OCI-LY3 (cell line): ENCODE measurements at regions not wholly inside any gene's neighbourhood (a gene's known extent, or its start where the extent isn't known, plus 50 kb on each side); places are given as distances from the start of the nearest gene placed in this dataset.

Source experiments
- H2AFZ ChIP-seq: fragments of 200-600, 300-600 bp; shearing (Covaris generic); 2 replicates; pipeline ENCODE4 v1.6.0; 2014; ENCODE audit warnings: antibody characterized with exemption, low read depth, low read length
- H3K27ac ChIP-seq: fragments of 200-600, 300-600 bp; sonication (generic); 2 replicates; pipeline ENCODE4 v1.5.1; 2014; ENCODE audit warnings: mild to moderate bottlenecking, low read length, moderate library complexity, mixed read lengths
- H3K27me3 ChIP-seq: fragments of 200-600, 300-600 bp; sonication (generic); 2 replicates; pipeline ENCODE4 v1.6.1; 2014; ENCODE audit warnings: low read depth, low read length, mixed read lengths
- H3K36me3 ChIP-seq: fragments of 200-600, 300-600 bp; sonication (generic); replicated peaks from 2 replicates; pipeline ENCODE3; 2014; ENCODE audit warnings: low read depth, low read length, mixed read lengths
- H3K4me1 ChIP-seq: fragments of 300-600, 200-600 bp; sonication (generic); 2 replicates; pipeline ENCODE4 v1.6.1; 2014; ENCODE audit warnings: low read length, mixed read lengths
- H3K4me2 ChIP-seq: fragments of 200-600, 300-600 bp; sonication (generic); 2 replicates; pipeline ENCODE4 v1.6.1; 2014; ENCODE audit warnings: low read length, mixed read lengths
- H3K4me3 ChIP-seq: fragments of 300-600, 200-600 bp; sonication (generic); 2 replicates; pipeline ENCODE4 v1.5.1; 2014; ENCODE audit warnings: antibody characterized with exemption, mild to moderate bottlenecking, low read length, moderate library complexity
- H3K79me2 ChIP-seq: fragments of 300-600, 200-600 bp; shearing (Covaris generic); 2 replicates; pipeline ENCODE4 v1.6.1; 2014; ENCODE audit warnings: mild to moderate bottlenecking, low read length, mixed read lengths
- H3K9ac ChIP-seq: fragments of 300-600, 200-600 bp; shearing (Covaris generic); 2 replicates; pipeline ENCODE4 v1.6.0; 2014; ENCODE audit warnings: mild to moderate bottlenecking, low read length, moderate library complexity
- H3K9me3 ChIP-seq: fragments of 200-600, 300-600 bp; shearing (Covaris generic); 2 replicates; pipeline ENCODE4 v1.6.1; 2014; ENCODE audit warnings: low read length, mixed read lengths; ENCODE audit not compliant: insufficient read depth
- H4K20me1 ChIP-seq: fragments of 200-600, 300-600 bp; sonication (generic); 2 replicates; pipeline ENCODE4 v1.6.1; 2016; ENCODE audit warnings: low read length, mixed read lengths; ENCODE audit not compliant: insufficient read depth
- EZH2phosphoT487 ChIP-seq: fragments of 200-600 bp; shearing (Covaris generic); IDR thresholded peaks from 2 replicates; pipeline ENCODE4 v1.6.1; 2018; ENCODE audit warnings: antibody characterized with exemption, mixed run types, low read depth
- TF ChIP-seq, protein P1 (sequence below): fragments of 200-600, 300-600 bp; sonication (generic); IDR thresholded peaks from 2 replicates; pipeline ENCODE4 v1.5.1; 2014; ENCODE audit warnings: antibody characterized with exemption, low read length, low read depth

DNA sequence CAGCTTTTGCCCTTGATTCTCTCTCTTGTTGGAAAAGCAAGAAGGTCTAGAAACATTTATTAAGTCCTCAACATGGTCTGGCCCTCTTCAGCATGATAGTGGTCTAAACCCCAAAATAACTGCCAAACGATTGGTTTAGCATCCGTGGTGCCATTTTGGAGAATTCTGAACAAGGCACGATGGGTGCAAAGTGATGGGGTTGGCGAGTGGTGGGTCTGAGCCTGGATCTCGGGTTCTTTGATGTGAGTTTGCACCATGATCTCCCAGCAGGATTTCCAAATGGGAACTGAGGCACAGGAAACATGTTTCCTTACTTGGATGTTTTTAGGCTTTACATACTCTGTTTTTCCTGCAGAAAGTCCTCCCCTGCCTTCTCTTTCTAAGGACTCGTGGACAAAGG is 240.3 kb downstream of the MYCN start:
- 0 out of 2 replicates have a peak, but pooled peaks cover 10% of the 10 kb centered on the region for H3K27me3 ChIP-seq
- H3K9me3 ChIP-seq = no peaks in the 10 kb centered on the region
- H3K4me1 ChIP-seq = no peaks in the 10 kb centered on the region
- no peak overlapping the region for H2AFZ ChIP-seq
- H3K27ac ChIP-seq = no peak overlapping the region
- no peak overlapping the region for H3K4me3 ChIP-seq
- H3K4me2 ChIP-seq = no peak overlapping the region
- no peaks in the 10 kb centered on the region for H3K36me3 ChIP-seq
- no peaks in the 10 kb centered on the region for H3K79me2 ChIP-seq
- H3K9ac ChIP-seq = no peak overlapping the region
- no peaks in the 10 kb centered on the region for H4K20me1 ChIP-seq
- TF ChIP-seq, protein P1, sequence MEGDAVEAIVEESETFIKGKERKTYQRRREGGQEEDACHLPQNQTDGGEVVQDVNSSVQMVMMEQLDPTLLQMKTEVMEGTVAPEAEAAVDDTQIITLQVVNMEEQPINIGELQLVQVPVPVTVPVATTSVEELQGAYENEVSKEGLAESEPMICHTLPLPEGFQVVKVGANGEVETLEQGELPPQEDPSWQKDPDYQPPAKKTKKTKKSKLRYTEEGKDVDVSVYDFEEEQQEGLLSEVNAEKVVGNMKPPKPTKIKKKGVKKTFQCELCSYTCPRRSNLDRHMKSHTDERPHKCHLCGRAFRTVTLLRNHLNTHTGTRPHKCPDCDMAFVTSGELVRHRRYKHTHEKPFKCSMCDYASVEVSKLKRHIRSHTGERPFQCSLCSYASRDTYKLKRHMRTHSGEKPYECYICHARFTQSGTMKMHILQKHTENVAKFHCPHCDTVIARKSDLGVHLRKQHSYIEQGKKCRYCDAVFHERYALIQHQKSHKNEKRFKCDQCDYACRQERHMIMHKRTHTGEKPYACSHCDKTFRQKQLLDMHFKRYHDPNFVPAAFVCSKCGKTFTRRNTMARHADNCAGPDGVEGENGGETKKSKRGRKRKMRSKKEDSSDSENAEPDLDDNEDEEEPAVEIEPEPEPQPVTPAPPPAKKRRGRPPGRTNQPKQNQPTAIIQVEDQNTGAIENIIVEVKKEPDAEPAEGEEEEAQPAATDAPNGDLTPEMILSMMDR = no peak
- no peak for TF ChIP-seq EZH2phosphoT487

DNA sequence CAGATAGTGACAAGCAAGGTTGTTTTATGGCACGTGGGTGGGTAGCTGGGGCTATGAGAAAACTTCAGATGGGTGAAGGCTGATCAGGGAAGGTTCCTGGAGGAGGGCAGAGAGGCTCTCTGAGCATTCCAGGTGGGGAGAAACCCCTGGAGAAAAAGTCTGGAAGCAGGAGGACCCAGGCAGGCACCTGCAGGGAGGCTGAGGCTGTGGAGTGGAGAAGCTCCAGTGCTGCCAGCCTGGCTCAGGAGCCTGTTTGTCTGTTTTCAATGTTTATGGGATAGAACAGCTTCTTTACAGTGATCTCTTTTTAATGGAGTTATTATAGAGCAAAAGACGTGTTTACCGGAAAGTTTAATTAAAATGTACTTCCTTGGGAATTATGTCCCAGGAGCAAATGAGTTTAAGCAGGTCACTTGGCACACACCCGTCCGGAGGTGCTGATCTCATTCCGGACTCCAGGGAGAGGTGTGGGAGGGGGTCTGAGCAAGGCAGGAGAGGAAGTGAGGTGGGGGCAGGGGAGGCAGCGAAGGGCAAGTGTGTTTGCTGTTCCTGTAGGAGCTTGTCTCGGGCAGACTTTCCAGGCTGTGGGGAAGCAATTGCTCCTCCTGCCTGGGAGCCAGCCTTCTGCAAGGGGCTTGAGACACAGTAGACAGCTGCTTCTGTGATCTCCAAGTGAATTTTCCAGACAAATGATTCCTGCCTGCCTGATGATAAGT is 239.5 kb downstream of the MYCN start:
- no peak for TF ChIP-seq EZH2phosphoT487
- TF ChIP-seq, protein P1 = no peak
- no peaks in the 10 kb centered on the region for H3K4me1 ChIP-seq

DNA sequence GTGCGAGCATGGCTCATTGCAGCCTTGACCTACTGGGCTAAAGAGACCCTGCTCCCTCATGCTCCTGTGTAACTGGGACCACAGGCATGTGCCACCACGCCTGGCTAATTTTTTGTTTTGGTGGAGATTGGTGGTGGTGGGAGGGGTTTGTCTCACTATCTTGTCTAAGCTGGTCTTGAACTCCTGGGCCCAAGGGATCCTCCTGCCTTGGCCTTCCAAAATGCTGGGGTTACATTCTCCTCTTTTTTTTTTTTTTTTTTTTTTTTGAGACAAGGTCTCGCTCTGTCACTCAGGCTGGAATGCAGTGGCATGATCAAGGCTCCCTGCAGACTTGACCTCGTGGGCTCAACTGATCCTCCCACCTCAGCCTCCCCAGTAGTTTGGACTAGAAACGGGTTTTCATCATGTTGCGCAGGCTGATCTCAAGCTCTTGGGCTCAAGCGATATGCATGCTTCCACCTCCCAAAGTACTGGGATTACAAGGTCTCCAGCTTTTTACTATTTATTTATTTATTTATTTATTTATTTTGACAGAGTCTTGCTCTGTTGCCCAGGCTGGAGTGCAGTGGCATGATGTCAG is 238.3 kb downstream of the MYCN start:
- H3K27ac ChIP-seq = no peak overlapping the region
- H3K27me3 ChIP-seq = 0 out of 2 replicates have a peak, but pooled peaks cover 14% of the 10 kb centered on the region
- H3K9me3 ChIP-seq = no peaks in the 10 kb centered on the region
- no peak for TF ChIP-seq EZH2phosphoT487
- TF ChIP-seq, protein P1 = no peak
- no peaks in the 10 kb centered on the region for H4K20me1 ChIP-seq
- H2AFZ ChIP-seq = no peak overlapping the region
- H3K79me2 ChIP-seq = no peaks in the 10 kb centered on the region
- H3K9ac ChIP-seq = no peak overlapping the region
- no peak overlapping the region for H3K4me3 ChIP-seq
- H3K36me3 ChIP-seq = no peaks in the 10 kb centered on the region
- H3K4me1 ChIP-seq = no peaks in the 10 kb centered on the region
- H3K4me2 ChIP-seq = no peak overlapping the region

More for the DNA sequence above, 239.5 kb downstream of the MYCN start:
- H3K4me2 ChIP-seq = no peak overlapping the region
- H3K27me3 ChIP-seq = 0 out of 2 replicates have a peak, but pooled peaks cover 12% of the 10 kb centered on the region
- no peak overlapping the region for H2AFZ ChIP-seq
- no peaks in the 10 kb centered on the region for H3K36me3 ChIP-seq
- H3K79me2 ChIP-seq = no peaks in the 10 kb centered on the region
- H3K9me3 ChIP-seq = no peaks in the 10 kb centered on the region
- H3K4me3 ChIP-seq = no peak overlapping the region
- no peak overlapping the region for H3K9ac ChIP-seq
- no peak overlapping the region for H3K27ac ChIP-seq
- H4K20me1 ChIP-seq = no peaks in the 10 kb centered on the region

DNA sequence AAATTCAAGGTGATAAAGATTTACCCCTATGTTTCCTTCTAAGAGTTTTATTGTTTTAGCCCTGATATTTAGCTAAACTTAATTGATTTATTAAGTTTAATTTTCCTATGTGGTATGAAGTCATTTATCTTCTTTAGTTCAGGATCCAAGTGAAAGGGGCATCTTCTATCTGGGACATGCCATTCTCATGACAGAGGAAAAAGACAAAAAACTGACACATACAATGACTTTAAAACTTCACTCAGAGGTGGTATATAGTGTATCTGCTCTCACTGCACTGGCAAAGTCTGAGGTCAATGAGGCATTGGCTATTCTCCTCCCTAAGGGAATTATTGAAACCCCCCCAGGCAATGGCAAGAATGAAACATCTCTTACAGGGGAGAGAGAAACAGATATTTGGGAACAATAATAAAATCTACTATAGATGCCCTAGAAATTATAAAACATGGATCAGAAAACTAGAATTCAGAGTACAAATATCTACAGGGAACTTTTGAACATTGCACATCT is 237.4 kb downstream of the MYCN start:
- H2AFZ ChIP-seq = no peak overlapping the region
- H3K27ac ChIP-seq = no peak overlapping the region
- no peak overlapping the region for H3K9ac ChIP-seq
- no peaks in the 10 kb centered on the region for H3K9me3 ChIP-seq
- no peaks in the 10 kb centered on the region for H4K20me1 ChIP-seq
- 0 out of 2 replicates have a peak, but pooled peaks cover 9% of the 10 kb centered on the region for H3K27me3 ChIP-seq
- no peaks in the 10 kb centered on the region for H3K36me3 ChIP-seq
- H3K4me2 ChIP-seq = no peak overlapping the region
- TF ChIP-seq, protein P1 = no peak
- no peak for TF ChIP-seq EZH2phosphoT487
- no peak overlapping the region for H3K4me3 ChIP-seq
- no peaks in the 10 kb centered on the region for H3K4me1 ChIP-seq
- H3K79me2 ChIP-seq = no peaks in the 10 kb centered on the region
